NCI-H2029 (cell line): ENCODE measurements at regions not wholly inside any gene's neighbourhood (a gene's known extent, or its start where the extent isn't known, plus 50 kb on each side); places are given as distances from the start of the nearest gene placed in this dataset.
"Not testable (repeated sequence)": the region's sequence is repeated elsewhere in the genome, so short reads cannot be mapped to it uniquely, and the experiment has no call there.

Source experiments
- DNase-seq: peaks from one replicate; lab custom pipeline; 2025; lab: John Stamatoyannopoulos, UW

GRCh38 chr18:56443166-56443907 lies 195.1 kb downstream of the TXNL1 start:
- DNase-seq: no peak

- not testable (repeated sequence) for DNase-seq
Measured at GRCh38 chr18:56438480-56438879, 199.9 kb downstream of the TXNL1 start.

- no peak for DNase-seq
Measured at GRCh38 chr18:56436651-56437050, 201.7 kb downstream of the TXNL1 start.

- no peak for DNase-seq
Measured at GRCh38 chr18:56433919-56434318, 204.5 kb downstream of the TXNL1 start.

- DNase-seq: no peak
Measured at GRCh38 chr18:56431551-56431950, 206.8 kb downstream of the TXNL1 start.

GRCh38 chr18:56423626-56424025 lies 214.8 kb downstream of the TXNL1 start:
- DNase-seq: no peak

- no peak for DNase-seq
Measured at GRCh38 chr18:56421647-56422046, 216.7 kb downstream of the TXNL1 start.

GRCh38 chr18:56420868-56421267 lies 217.5 kb downstream of the TXNL1 start:
- not testable (repeated sequence) for DNase-seq

GRCh38 chr18:56414357-56414756 lies 224.0 kb downstream of the TXNL1 start:
- DNase-seq: no peak

- DNase-seq: no peak
Measured at GRCh38 chr18:56413862-56414261, 224.5 kb downstream of the TXNL1 start.

- DNase-seq: no peak
Measured at GRCh38 chr18:56412951-56413350, 225.4 kb downstream of the TXNL1 start.

GRCh38 chr18:56409736-56410135 lies 228.7 kb downstream of the TXNL1 start:
- no peak for DNase-seq

- no peak for DNase-seq
Measured at GRCh38 chr18:56407646-56408180, 230.7 kb downstream of the TXNL1 start.

- DNase-seq: no peak
Measured at GRCh38 chr18:56402872-56403516, 235.4 kb downstream of the TXNL1 start.

- DNase-seq: no peak
Measured at GRCh38 chr18:56393870-56394269, 244.5 kb downstream of the TXNL1 start.

- DNase-seq: no peak
Measured at GRCh38 chr18:56391931-56392590, 246.3 kb downstream of the TXNL1 start.

GRCh38 chr18:56390626-56391025 lies 247.8 kb downstream of the TXNL1 start:
- no peak for DNase-seq

GRCh38 chr18:56389190-56389589 lies 249.2 kb downstream of the TXNL1 start:
- DNase-seq: no peak

- DNase-seq: no peak
Measured at GRCh38 chr18:56388571-56388970, 249.8 kb downstream of the TXNL1 start.

- DNase-seq: no peak
Measured at GRCh38 chr18:56386856-56387255, 251.5 kb downstream of the TXNL1 start.

GRCh38 chr18:56383349-56383748 lies 255.0 kb downstream of the TXNL1 start:
- DNase-seq: no peak

- peak; percentile 15 for DNase-seq
Measured at GRCh38 chr18:56382541-56382940, 255.9 kb downstream of the TXNL1 start.

- DNase-seq: no peak
Measured at GRCh38 chr18:56381196-56381595, 257.2 kb downstream of the TXNL1 start.
